HG03432 (cell line): ENCODE measurements at regions not wholly inside any gene's neighbourhood (a gene's known extent, or its start where the extent isn't known, plus 50 kb on each side); places are given as distances from the start of the nearest gene placed in this dataset.

Experiments used
- ATAC-seq: cut with Tn5 transposase; IDR thresholded peaks from one replicate; pipeline ENCODE4 v1.9.1; 2021; ENCODE audit warnings: mild to moderate bottlenecking, moderate library complexity; ENCODE audit not compliant: unreplicated experiment

DNA sequence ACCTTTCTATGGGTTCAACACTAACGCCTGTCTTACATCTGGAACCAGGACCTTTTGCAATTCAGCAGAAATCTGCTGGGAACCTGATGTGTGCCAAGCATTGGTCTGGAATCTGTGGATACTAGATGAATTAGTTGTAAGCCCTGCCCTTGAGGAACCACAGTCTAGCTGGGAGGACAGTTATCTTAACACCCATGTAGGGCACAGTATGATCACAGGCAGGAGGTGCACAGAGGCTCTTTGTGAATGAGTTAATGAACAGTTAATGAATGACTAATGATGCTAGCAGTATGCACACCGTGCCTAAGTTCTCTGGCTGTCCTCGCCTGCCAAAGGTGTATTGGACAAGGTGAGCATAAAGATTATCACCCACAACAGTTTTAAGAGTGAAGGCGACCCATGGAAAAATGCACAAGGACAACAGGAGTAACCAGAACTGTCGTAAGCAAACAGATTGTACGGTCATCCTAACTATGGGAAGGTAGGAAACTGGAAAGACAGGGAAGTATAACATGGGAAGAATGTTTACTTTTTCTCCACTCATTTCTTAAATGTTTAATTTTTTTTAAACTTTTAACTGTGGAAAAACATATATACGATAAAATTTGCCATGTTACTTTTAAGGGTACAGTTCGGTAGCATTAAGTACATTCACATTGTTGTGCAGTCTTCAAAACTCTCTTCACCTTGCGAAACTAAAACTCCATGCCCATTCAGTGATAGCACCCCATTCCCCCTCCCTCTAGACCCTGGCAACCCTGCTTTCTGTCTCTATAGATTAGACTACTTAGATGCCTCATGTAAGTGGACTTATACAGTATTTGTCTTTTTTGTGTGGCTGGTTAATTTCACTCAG, 139.9 kb downstream of the CXCL12 start:
- ATAC-seq, result no peak

- ATAC-seq, result no peak
These were observed 140.9 kb downstream of the CXCL12 start for GRCh38 chr10:44243851-44244510.

DNA sequence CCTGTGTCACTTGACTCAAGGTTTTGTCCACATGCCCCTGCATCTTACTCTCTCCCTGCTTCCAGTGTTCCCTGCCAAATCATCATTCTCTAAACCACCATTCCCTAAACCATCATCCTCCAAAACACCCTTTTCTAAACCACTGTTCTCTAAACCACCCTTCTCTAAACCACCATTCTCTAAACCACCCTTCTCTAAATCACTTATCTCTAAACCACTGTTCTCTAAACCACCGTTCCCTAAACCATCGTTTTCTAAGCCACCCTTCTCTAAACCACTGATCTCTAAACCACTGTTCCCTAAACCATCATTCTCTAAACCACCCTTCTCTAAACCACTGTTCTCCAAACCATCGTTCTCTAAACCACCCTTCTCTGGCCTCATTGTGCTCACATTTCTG, 142.1 kb downstream of the CXCL12 start:
- no peak for ATAC-seq

- ATAC-seq, result no peak
These were observed 142.8 kb downstream of the CXCL12 start for GRCh38 chr10:44242091-44242490.

DNA sequence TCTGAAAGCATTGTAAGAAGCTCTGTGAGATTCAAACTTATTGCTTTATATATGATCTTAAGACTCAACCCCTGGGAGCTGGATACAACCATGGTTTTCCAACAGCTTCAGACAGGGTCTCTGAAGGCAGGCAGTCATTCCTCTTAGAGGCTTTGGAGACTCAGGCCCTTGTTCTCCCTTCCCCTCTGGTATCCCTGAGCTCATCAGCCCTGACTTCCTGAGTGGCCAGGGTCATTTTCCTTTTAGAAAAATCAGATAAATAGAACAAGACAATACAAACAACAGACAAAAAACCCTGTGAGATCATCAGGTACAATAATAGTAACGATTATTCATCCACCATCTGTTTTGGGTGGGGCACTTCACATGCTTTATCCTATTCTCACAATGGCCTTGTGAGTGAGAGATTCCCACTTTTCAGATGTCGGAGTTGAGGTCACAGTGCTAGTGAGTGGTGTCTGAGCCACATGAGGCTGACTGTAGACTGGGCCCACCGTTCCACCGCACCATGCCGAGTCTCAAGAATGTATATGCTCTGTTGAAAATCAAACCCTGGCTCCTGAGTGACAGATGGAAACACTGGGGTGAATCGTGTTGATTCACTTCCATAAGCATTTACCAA, 144.2 kb downstream of the CXCL12 start:
- no peak for ATAC-seq

DNA sequence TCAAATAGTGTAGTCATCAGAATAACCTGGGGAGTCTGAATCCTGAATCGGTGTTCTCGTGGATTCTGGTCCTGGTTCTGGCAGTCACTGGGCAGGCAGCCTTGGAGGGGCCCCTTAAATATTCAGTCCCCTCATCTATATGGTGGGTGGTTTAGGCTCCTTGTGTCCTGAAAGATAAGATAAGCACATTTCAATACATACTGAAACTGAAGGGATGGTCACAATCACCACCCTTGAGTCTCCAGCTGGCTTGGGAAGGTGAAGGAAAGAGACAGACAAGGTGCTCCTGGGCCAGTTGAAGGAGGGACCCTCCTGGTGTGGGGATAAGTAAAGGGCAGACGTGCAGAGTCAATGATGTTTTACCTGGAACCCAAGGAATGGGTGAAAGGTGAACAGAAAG, 146.7 kb downstream of the CXCL12 start:
- ATAC-seq, result no peak

DNA sequence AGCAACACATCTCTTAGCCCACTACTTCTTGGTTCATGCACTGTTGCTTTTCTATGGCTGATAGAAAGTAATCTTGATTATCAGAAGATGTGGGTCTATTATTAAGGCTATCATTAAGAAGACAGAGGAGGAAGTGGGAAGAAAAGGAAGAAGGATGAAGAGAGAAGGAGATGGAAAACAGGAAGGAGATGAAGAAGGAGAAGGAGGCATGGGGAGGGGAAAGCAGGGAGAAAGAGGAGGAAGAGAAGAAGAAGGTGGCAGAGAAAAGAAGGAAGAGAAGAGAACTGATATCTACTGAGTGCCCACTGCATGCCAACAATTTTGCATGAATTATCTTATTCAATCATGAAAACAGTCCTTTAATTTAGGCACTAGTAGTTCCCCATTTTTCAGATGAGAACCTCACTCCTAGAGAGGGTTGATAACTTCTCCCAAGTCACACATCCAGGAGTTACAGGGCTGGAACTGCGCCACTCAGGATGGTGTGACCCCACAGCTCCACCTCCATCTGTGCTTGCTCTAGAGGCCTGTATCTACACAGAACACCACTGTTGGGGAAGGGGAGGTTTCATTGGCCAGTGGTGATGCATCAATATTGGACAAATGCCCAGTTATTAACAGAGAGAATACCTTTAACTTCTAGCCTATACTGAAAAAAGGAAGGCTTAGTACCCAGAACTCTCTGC, 147.4 kb downstream of the CXCL12 start:
- no peak for ATAC-seq

GRCh38 chr10:44235363-44235762, 149.5 kb downstream of the CXCL12 start:
- no peak for ATAC-seq

DNA sequence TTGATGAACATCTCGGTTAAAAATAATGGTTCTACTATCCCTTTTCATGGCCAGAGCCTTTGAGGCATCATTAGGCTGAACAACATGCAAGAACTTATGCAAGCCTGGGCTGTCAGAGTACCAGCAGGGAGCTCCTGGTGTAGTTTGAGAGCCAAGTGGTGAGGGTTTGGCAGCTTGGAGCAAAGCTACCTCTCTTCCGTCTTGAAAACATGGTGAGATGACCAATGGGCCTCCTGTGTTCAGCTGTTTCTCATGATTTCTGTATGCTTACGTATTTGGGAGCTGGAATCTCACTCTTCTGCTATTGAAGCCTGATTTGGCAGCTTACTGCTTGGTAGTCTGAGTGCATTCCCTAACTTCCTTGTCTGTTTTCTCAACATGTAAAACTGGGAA, 150.4 kb downstream of the CXCL12 start:
- ATAC-seq, result no peak

DNA sequence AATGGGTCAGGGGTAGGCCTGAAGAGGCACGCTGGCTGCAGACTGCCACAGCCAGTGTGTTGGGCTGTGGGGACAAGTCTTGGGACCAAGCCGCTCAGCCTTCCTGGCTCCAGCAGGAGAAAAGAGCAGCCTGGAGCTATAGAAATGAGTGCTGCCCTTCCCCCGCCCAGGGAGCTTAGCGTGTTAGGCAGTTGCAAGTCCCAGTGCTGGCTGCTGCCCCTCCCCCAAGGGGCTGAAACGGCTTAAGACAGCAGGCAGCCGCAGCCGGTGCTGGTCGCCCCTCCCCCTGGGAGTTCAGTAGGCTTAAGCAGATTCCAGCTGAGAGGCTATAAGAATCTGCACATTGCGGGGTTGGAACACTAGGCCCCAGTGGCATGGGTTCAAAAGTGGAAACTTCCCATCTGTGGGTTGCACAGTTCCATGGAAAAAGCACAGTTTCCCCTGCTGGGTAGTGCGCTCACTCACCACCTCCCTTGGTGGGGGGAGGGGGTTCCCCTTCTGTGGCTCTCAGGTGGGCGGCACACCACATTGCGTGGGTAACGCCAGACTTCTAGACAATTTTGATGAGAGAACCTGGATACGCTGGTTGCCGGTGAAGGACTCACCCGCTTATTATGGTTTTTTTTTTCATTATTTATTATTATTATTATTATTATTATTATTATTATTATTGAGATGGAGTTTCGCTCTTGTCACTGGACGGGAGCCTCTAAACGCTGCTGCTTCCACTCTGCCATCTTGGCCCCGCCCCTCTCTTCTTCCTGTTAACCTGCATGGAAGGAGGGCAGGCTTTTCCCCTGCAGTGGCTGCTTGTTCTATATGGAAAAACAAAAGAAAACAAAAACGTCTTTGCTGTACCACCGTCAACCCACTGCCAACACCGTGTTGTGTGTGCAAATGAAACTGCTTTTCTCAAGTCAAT, 151.1 kb downstream of the CXCL12 start:
- ATAC-seq, result no peak

- ATAC-seq, result no peak
These were observed 167.6 kb downstream of the CXCL12 start for GRCh38 chr10:44217274-44217820.

GRCh38 chr10:44216073-44216472, 168.8 kb downstream of the CXCL12 start:
- no peak for ATAC-seq

DNA sequence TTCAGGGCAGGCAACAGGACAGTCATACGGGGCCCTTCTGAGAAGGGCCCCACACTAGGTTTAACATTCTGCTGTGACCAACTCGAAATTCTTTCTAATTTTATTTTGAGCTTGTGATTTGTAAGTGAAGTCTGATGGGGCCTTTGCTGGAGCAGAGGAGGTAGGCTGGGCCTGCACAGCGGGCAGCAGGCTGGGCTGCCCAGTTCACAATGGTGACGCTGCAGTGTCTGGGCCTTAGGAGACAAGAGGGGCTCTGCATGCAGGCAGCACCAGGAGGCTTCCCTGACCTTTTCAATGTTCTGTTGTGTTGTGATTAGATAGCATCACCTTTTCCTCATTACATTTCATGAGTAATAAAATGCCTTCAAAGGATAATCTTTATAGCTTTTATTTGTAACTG, 175.1 kb downstream of the CXCL12 start:
- ATAC-seq, result no peak

DNA sequence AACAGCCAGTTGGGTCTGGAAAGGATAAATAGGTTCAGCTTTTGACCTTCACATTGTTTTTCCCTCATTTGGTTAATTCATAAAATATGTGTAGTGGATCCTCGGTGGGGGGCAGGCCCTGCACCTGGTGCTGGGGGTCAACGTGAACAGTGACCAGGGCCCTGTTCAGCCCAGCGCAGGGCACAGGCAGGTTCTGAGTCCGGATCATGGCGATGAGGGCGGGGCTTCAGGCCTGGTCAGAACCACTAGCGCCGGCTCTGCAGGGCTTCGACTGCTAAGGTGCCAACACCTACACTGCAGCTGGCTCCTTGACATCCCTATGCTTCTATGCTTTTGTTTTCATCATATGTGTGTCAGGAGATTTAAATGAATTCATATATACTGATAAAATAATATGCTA, 177.7 kb downstream of the CXCL12 start:
- ATAC-seq, result no peak

DNA sequence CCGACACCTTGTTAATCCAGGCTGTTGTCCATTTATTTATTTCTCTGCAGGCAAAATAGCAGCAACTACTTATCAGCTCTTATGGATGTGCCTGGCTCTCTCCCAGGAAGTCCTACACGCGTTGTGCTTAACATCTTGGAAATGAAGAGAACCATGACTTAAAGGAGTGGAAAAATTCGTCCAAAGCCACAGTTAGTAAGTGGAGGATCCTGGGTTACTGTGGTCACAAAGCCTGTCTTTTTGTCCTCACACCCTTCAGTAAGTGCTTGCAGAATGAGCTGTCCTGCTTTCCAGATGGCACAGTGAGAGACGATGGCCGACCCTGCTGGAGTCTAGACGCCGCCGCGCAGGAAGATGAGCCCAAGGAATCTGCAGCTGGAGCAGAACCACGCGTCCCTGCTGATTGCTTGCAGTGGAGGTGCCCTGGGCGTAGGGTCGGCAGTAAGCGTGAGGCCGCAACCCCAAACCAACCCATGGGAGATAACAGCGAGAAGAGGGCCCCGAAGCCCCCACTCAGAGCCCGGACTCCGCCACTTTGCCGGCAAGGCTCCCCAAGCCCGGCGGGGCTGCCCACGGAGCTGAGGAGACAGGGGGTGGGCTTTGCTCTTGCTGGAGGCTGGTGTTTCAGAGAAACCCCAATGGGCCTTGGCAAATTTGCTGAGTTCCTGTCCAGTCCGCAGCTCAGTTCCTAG, 178.6 kb downstream of the CXCL12 start:
- ATAC-seq, result no peak

- ATAC-seq, result no peak
These were observed 179.8 kb downstream of the CXCL12 start for GRCh38 chr10:44205067-44205466.

DNA sequence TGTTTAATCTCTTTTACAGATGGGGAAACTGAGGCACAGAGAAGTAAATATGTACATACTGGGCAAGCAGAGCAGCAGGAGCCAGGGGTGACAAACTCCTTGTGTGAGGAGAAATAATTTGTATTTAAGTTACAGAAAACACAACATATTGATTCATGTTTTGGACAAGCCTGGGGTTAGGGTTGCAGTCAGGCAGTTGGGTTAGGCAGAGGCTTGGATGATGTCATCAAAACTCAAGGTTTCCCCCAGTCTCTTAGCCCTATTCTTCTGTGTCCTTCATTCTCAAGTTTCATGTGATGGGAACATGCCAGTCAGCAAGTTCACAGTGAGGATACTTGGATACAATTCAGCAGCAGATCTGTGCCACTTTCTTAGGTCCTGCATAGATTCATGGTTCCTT, 181.4 kb downstream of the CXCL12 start:
- ATAC-seq, result no peak

DNA sequence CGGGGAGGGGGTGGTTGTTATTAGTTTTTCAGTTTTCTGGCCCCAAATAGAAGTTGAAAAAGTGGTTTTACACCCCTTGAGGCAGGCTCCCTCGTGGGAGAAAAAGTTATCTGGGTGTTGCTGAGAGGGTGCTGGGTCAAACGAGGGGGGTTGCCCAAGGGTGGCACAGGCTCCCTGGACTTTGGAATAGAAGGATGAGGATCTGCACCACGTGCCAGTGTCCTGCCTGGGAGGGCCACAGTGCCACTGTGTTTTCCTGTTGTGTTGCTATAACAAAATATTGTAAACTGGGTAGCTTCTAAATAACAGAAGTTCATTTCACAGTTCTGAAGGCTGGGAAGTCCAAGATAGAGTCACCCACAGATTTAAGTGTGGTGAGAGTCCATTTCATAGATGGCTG, 181.9 kb downstream of the CXCL12 start:
- ATAC-seq, result no peak

DNA sequence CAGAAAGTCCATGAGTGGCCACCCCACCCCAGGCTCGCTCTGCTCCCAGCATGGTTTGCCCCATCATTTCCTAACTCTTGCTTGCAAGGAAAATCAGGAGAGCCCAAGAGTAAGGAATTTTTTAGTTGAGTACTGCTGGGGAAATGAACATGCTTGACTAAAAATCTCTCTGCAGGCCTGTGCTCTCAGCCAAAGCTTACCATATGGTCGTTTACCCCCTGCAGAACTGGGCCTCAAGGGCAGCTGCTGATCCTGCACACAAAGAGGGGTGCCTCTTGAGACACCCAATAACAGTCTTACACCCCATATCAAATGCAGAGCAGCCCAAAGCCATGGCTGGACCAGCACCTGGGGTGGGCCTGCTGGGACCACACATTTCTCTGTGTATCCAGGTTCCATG, 183.2 kb downstream of the CXCL12 start:
- no peak for ATAC-seq

GRCh38 chr10:44201011-44201410, 183.9 kb downstream of the CXCL12 start:
- no peak for ATAC-seq
